NCI-H748 (cell line): ENCODE measurements at regions not wholly inside any gene's neighbourhood (a gene's known extent, or its start where the extent isn't known, plus 50 kb on each side); places are given as distances from the start of the nearest gene placed in this dataset.

Experiments
- DNase-seq: peaks from one replicate; lab custom pipeline; 2025; ENCODE audit not compliant: unreplicated experiment; lab: John Stamatoyannopoulos, UW

DNA sequence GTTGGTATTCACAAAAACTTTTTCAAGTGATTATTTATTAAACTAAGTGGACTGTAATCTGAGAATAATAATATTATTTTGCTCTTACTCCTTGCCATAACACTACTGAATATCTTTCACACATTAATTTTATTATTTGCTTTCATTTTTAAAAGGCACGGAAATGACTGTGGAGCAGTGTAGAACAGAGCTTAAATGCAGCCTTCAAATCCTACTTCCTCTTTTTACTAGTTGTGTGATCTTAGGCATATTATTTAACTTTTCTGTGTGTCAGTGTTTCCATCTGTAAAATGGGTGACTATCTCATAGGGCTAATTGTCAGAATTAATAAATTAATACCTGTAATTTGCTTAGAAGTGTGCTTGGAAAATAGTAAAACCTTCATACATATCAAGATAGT lies 55.5 kb upstream of the SLC8A1 start:
- no peak for DNase-seq

DNA sequence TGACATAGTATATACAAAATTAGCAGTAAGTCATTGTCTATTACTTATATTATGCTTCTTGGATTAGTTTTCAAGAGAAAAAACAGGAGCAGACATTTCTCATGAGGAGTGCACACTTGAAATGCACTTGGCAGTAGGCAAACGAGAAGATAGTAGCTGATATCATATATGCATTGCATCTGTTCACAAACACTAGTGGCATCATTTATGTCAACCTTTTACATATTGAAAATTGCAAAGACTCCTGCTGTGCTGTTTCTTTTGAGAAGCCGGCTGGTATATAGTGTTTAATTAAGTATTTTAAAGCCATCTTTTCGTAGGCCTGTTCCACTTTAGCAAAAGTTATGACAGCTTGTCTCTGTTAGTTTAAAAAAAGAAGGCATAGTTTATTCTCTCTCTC lies 58.4 kb upstream of the SLC8A1 start:
- peak; percentile 7 for DNase-seq

DNA sequence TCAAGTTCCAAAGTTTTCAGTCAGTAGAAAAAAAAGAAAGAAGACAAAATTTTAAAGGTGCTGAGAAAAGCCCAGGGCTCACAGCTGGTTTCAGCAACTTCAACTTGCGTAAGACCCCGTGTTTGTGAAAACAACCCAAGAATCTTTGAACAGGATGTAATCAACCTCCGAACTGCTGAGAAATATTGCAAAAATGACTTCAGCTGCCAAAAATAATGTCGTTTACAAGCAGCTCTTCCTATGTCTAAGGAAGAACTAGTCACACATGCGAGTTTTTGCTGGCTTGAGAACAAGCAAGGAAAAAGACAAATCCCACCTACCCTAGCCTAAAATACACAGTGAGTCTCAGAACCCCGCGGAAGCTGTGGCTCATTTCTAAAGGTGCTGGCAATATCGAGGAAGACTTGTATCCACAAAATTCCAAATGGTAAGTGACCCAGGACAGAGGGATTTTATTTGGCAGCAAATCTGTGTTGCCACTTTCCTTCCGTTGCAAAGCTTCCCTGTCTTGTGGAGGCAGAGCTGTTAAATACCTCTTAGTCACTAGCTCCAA lies 59.8 kb upstream of the SLC8A1 start:
- no peak for DNase-seq

- DNase-seq, result no peak
These were observed 60.4 kb upstream of the SLC8A1 start for GRCh38 chr2:40512256-40512655.

DNA sequence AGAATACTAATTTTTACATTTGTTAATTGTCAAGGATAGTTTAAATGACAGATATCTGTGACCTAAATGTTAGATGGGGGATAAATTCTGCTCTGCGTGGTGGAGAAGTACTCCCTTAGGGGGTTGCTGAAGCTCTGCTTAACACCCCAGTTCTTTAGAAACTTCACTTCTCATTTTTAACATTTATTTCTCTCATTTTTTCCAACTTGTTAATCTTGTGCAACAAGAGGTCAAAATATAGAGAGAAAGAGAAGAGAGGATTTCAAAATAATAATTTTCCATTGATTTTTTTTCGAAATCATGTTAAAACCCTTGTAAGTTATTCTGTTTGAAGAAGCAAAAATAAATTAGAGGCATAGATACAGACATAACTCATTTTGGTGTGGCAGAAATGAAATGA lies 61.3 kb upstream of the SLC8A1 start:
- DNase-seq, result no peak

DNA sequence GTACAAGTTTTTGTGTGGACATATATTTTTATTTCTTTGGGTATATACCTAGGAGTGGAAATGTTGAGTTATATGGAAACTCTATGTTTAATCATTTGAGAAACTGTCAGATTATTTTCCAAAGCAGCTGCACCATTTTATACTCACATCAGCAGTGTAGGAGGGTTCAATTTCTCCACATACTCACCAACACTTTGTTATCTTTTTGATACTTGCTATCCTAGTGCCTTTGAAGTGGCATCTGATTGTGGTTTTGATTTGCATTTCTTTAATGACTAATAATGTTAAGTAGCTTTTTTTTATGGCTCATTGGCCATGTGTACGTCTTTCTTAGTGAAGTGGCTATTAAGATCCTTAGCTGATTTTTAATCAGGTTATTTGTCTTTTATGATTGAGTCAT lies 64.7 kb upstream of the SLC8A1 start:
- DNase-seq, result no peak

GRCh38 chr2:40528564-40528963 lies 76.7 kb upstream of the SLC8A1 start:
- DNase-seq, result no peak

DNA sequence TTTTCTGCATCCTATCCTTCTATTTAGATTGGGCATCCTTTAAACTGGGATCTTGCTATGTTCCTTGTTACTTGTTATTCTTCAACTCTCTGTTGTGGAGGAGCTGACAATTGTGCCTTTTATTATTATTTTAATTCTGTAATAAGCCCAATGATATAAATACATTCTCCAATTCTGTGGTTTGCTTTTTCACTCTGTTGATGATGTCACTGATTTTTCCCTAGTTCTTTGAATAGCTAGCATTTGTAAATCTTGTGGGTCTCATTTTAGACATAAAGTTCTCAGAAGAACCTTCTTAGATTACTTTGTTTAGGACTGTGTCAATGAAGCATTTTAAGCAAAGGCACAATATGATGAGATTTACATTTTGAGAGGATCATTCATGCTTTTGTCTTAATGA lies 79.5 kb upstream of the SLC8A1 start:
- no peak for DNase-seq

GRCh38 chr2:40534528-40534927 lies 82.6 kb upstream of the SLC8A1 start:
- no peak for DNase-seq

DNA sequence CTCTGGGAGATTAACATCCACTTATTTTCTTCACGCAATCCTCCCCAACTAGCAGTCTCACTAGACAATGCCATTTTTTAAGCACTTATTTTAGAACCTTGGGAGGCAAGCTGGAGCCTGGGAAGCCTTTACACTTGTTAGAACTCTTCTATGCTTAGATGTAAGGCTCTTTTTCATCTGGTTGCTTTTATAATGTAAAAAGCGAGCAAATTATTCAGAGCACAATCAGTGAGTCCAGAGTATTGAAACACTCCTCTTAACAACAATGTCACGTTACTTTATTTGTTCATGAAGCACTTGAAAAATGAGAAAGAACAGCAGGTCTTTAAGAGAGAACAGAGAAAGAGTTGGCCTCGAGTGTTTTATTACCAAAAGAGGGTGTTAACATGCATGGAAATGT lies 84.1 kb upstream of the SLC8A1 start:
- DNase-seq, result peak; percentile 25

DNA sequence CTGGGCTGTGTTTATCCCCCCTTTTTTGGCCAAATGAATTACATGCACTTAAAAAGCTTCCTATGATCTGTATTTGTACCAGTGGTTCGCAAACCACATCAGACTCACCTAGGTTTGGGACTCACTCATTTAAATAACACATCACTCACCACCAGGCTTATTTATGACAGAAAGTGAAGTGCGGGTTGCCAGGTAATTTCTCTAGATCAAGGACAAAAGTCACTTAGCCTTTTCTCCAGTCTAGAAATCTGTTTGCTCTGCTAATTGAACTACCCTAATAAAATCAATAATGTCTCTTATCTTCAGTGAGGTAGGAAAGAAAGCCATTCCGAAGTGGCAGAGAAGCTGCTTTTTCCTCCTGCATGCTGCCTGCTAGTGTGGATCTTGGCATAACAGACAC lies 88.1 kb upstream of the SLC8A1 start:
- peak; percentile 58 for DNase-seq

DNA sequence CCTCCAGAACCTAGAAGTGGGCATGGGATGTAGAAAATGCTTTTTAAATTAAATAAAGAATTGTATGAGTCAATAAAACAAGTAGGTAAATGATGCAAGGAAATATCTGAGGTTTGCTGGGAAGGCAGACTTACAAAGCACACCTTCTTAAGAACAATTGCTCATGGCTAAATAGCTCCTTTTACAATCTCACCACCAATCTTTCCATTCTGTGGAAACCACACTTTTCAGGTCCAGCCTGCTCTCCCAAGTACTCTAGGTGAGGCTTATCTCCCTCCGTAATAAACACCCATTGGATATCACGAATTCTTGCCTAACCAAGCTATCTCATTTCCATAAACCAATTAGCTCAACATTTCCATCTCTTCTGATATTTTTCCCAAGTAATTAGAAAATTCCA lies 91.5 kb upstream of the SLC8A1 start:
- DNase-seq, result no peak

GRCh38 chr2:40544072-40544471 lies 92.2 kb upstream of the SLC8A1 start:
- DNase-seq, result no peak

- DNase-seq, result no peak
These were observed 93.8 kb upstream of the SLC8A1 start for GRCh38 chr2:40545645-40546044.

- DNase-seq, result no peak
These were observed 94.7 kb upstream of the SLC8A1 start for GRCh38 chr2:40546439-40547191.

- no peak for DNase-seq
These were observed 96.6 kb upstream of the SLC8A1 start for GRCh38 chr2:40548521-40548920.

DNA sequence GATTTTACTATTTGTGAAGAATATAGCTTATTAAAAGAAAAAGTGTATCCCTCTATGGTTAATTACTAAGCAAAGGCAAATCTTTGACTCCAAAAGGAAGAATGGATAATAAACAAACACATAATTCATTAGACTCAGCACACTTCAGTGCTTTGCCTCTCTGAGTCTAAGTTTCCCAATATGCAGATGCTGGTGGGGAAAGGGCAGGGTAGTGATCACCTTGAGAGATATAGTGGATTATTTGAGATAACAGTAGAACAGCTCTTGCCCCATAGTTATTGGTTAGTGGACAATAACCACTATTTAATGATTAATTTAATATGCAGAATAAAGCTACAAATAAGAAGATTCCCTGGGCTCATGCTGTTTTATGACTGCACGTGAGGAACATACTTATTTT lies 98.2 kb upstream of the SLC8A1 start:
- DNase-seq, result no peak

DNA sequence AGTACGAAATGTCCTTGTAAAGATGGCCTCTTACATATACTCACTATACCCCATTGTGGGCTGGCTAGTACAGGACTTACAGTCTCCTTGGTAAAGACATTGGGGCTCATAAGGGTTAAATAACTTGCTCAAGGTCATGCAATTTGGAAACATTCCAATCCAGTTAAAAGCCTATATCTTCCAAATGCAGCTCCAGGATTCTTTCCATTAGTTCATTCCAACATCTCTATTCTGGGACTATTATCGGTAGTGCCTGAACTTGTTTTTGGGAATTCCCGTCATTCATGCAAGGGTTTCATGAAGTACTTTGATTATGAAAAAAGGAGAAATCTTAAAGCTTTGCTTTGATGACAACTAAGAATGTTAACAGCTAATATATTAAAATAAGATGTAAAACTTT lies 99.2 kb upstream of the SLC8A1 start:
- no peak for DNase-seq

DNA sequence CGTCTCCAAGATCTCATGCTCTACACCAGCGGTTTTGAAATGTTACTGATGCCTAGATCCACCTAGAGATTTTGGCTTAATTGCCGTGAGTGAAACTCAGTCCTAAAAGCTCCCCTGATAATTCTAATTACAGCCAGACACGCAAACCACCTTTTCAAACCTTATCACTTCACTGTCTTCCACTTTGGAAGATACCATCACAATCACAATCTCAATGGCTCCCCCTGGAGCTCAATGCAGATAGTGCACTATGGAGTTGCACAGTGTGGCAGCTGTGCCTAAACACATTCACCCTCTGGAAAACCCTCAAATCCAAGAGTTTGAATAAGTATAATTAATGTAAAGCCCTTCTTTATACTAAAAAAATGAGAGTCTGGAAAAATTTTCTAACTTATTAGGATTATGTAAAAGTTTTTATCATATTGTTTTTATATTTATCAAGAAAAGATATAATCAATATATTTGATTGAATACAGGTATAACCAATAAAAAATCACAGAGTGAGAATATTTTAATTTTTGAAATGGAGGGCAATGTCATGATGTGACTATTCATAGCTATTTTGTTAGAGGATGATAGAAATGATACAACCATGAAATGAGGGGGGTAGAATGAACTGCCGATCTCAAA lies 102.9 kb upstream of the SLC8A1 start:
- peak; percentile 75 for DNase-seq

DNA sequence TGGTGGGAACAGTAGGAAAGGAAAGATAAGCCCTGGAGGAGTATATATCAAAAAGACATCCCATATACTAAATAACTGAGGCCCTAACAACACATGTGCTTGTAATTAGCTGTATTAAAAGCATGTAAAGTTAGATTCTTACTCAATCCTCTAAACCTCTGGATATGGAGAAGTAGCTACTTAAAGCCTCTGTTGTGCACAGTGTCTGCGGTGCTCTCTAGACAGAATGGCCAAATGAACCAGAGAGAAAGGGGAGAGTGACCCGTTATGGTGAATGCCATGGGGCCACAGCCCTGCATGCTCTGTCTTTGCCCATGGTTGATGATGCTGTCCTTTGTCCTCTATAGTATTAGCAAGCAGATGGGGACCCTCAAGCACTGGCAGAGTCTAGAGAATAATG lies 104.4 kb upstream of the SLC8A1 start:
- DNase-seq, result no peak

GRCh38 chr2:40556739-40557138 lies 104.8 kb upstream of the SLC8A1 start:
- no peak for DNase-seq

DNA sequence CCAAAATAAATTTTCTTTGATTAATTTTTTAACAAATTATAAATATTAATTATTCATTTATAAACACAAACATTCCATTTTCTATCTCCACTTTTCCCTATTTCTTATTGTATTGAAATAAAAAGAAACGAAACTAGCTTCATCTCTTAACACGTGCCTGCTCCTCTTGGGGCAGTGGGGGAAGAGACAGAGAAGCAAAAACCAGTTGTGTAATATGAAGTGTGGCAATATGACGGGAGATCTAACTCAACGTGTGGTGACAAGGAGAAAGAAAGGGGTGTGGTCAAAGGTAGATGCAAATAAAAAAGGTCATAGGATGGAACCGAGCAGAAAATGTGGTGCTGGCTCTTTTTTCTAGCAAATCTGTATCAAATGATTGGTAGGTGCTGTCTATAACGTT lies 106.9 kb upstream of the SLC8A1 start:
- DNase-seq, result no peak

DNA sequence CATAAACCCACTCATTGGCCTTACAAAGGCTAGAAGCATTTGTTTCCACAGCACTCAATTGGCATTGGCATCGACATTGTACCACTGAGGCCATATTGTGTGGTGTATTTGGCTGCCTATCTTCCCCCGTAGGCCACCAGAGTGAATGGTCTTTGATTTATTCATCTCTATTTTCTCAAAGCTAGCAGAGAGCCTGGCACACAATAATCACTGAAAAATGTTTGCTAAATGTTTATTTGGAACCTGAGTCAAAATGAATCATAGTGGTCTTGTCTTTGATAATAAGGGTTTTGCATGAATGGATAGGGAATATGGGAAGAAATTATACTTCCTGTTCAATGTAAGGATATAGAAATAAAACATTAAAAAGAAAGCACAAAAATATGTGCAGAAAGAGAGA lies 107.3 kb upstream of the SLC8A1 start:
- no peak for DNase-seq
